GM06990 (cell line): ENCODE measurements at regions not wholly inside any gene's neighbourhood (a gene's known extent, or its start where the extent isn't known, plus 50 kb on each side); places are given as distances from the start of the nearest gene placed in this dataset.

ENCODE experiments used
- DNase-seq: peaks from one replicate; pipeline ENCODE4 v3.0.0-alpha.2; 2011; ENCODE audit not compliant: insufficient read length; ENCODE audit errors: extremely low read depth
- H3K27me3 ChIP-seq: replicated peaks from 2 replicates; pipeline ENCODE4 v1.6.0; 2011; ENCODE audit warnings: low read length; ENCODE audit not compliant: control insufficient read depth, insufficient read depth
- H3K36me3 ChIP-seq: 2 replicates; pipeline ENCODE4 v1.5.1; 2011; ENCODE audit warnings: low read length; ENCODE audit not compliant: control insufficient read depth, insufficient read depth
- H3K4me3 ChIP-seq: replicated peaks from 2 replicates; pipeline ENCODE4 v1.5.1; 2011; ENCODE audit warnings: low read depth, mild to moderate bottlenecking, control low read depth, low read length
- CTCF ChIP-seq: IDR thresholded peaks from 2 replicates; pipeline ENCODE4 v1.5.1; 2011; ENCODE audit warnings: low read length, control low read depth, mild to moderate bottlenecking, inconsistent platforms; ENCODE audit not compliant: insufficient read depth, poor library complexity, severe bottlenecking

GRCh38 chr7:41917-42565, 150.3 kb upstream of the FAM20C start:
- Histone ChIP-seq H3K36me3 (no peaks in the 10 kb centered on the region), H3K27me3 (peaks cover 1% of the 10 kb centered on the region; the same call in 1 of the 2 replicates), H3K4me3 (no peak overlapping the region)
- no peak for TF ChIP-seq CTCF
- DNase-seq = no peak

GRCh38 chr7:43791-44540, 148.4 kb upstream of the FAM20C start:
- peaks cover 1% of the 10 kb centered on the region; the same call in 1 of the 2 replicates for H3K27me3 ChIP-seq
- no peak overlapping the region for H3K4me3 ChIP-seq
- H3K36me3 ChIP-seq = no peaks in the 10 kb centered on the region
- no peak for DNase-seq
- no peak for TF ChIP-seq CTCF

DNA sequence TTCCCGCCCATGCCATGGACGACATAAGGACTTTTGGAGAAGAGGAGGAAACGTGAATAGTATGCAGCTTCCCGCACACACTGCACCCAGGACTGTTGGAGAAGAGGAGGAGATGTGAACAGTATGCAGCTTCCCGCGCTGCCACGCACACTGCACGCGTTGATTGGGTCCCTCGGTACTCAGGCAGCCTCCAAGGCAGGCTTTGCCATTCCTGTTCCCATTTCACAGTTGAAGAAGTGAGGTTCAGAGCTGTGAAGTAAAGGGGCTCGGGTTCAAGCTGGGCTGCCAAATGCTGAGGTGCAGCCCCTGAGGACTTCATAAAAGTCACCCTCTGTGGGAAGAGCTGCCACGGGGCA, 147.9 kb upstream of the FAM20C start:
- no peaks in the 10 kb centered on the region for H3K36me3 ChIP-seq
- H3K27me3 ChIP-seq = peaks cover 1% of the 10 kb centered on the region; the same call in 1 of the 2 replicates
- no peak for TF ChIP-seq CTCF
- DNase-seq = no peak
- no peak overlapping the region for H3K4me3 ChIP-seq

DNA sequence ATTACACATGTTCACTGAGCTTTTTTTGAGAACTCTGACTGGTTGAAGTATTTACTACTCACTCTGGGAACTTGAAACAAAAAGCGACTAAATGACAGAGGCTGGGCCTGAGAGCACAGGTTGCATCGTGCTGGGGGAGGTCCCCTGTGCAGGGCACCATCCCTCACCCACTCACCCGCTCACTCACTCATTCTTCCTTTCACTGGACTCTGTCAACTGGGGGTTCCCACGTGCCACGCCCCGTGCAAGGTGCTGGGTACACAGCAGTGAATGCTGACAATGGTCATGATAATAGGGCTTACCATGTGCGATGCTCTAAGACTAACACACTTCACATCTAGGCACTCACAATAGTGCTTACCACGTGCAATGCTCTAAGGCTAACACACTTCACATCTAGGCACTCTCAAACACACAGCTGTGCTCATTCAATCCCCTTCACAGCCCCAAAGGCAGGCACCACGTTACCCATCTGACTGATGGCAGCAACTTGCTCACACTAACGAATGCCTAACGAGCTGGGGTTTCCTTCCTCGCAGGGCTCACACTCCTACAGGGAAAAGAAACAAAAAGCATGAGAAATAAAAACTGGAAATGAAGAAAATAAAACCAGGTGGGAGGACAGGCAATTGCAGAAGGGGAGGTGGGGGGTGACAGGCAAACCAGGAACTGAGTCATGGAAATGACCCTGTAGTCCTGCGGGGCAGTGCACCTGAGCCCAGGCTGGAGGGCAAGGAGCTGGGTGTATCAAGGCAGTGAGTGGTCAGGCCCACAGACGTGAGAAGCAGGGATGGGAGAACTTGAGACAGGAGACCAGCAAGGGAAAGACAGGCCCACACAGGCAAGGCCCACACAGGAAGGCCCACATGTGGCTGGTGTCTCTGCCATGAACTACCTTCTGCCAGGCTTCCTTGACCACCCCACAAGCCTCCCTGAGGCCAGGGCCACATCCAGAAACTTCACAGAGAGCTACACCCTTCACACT, 147.0 kb upstream of the FAM20C start:
- H3K4me3 ChIP-seq = no peak overlapping the region
- TF ChIP-seq CTCF = no peak
- H3K27me3 ChIP-seq = peaks cover 1% of the 10 kb centered on the region; the same call in 1 of the 2 replicates
- no peak for DNase-seq
- H3K36me3 ChIP-seq = no peaks in the 10 kb centered on the region

DNA sequence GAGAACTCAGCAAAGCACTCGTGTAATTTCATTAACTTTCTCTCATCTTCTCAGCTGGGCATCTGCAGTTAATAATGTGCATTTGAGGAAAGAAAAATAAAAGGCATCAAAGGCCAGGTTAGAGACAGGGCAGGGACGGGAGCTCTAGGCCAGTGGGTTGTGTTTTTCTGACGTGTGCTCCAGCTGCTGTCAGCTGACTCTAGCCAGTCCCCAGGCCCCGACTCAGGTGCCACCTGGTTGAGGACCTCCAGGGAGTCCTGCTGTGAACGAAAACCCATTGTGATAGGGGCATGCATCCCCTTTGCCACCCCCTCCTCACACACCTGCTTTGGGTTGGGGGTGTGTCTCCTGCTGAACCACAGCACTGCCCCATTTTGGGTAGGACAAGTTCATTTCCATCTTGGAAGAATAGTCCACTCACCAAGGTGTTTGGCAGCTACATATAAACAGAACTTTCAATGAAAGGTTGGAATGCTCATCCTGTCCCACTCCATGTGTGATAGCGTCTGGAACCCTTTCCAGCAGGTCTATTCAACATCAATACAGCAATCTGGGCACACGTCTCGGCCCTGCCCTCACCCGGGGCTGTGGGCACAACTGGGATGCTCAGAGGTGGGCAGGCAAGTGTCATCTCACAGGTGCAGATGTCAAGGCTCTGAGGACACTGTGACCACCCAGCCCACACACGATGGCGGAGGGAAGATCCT, 146.1 kb upstream of the FAM20C start:
- Histone ChIP-seq H3K36me3 (no peaks in the 10 kb centered on the region), H3K4me3 (no peak overlapping the region), H3K27me3 (peaks cover 1% of the 10 kb centered on the region; the same call in 1 of the 2 replicates)
- DNase-seq = no peak
- no peak for TF ChIP-seq CTCF
